Endodermal cell (in vitro differentiated cells): ENCODE measurements at regions not wholly inside any gene's neighbourhood (a gene's known extent, or its start where the extent isn't known, plus 50 kb on each side); places are given as distances from the start of the nearest gene placed in this dataset.

Experiments used
- DNase-seq: peaks from one replicate; pipeline ENCODE4 v3.0.0-alpha.2; 2017
- H3K27ac ChIP-seq: 2 replicates; pipeline ENCODE4 v1.5.1; 2013; ENCODE audit warnings: mild to moderate bottlenecking, low read depth, low read length, moderate library complexity
- H3K27me3 ChIP-seq: 2 replicates; pipeline ENCODE4 v1.6.1; 2013; ENCODE audit warnings: mild to moderate bottlenecking, low read length, moderate library complexity; ENCODE audit not compliant: insufficient read depth, control insufficient read depth, poor library complexity, severe bottlenecking
- H3K36me3 ChIP-seq: 2 replicates; pipeline ENCODE4 v1.7.0; 2013; ENCODE audit warnings: mild to moderate bottlenecking, low read length, moderate library complexity; ENCODE audit not compliant: control insufficient read depth, insufficient read depth
- H3K4me1 ChIP-seq: one replicate; pipeline ENCODE4 v1.7.0; 2013; ENCODE audit warnings: low read length; ENCODE audit not compliant: control insufficient read depth, insufficient read depth
- H3K4me3 ChIP-seq: 2 replicates; pipeline ENCODE4 v1.5.1; 2013; ENCODE audit warnings: mild to moderate bottlenecking, low read length, moderate library complexity
- H3K9ac ChIP-seq: 2 replicates; pipeline ENCODE4 v1.6.1; 2013; ENCODE audit warnings: mild to moderate bottlenecking, low read length, moderate library complexity; ENCODE audit not compliant: poor library complexity, severe bottlenecking; ENCODE audit errors: extremely low read depth
- H3K9me3 ChIP-seq: 2 replicates; pipeline ENCODE4 v1.6.1; 2013; ENCODE audit warnings: mild to moderate bottlenecking, low read length, moderate library complexity; ENCODE audit not compliant: control insufficient read depth
- H3K27ac Mint-ChIP-seq: 2 replicates; pipeline ENCODE4 v1.8.0; 2020; ENCODE audit warnings: mixed read lengths
- H3K27me3 Mint-ChIP-seq: 2 replicates; pipeline ENCODE4 v1.8.0; 2021; ENCODE audit warnings: mild to moderate bottlenecking, mixed read lengths; ENCODE audit not compliant: insufficient read depth
- H3K36me3 Mint-ChIP-seq: 2 replicates; pipeline ENCODE4 v1.8.0; 2020; ENCODE audit warnings: low read depth, mixed read lengths
- H3K4me1 Mint-ChIP-seq: 2 replicates; pipeline ENCODE4 v1.8.0; 2020; ENCODE audit warnings: mixed read lengths
- H3K4me3 Mint-ChIP-seq: 2 replicates; pipeline ENCODE4 v1.8.0; 2020; ENCODE audit warnings: mild to moderate bottlenecking, moderate library complexity, mixed read lengths
- H3K9me3 Mint-ChIP-seq: 2 replicates; pipeline ENCODE4 v1.8.0; 2020; ENCODE audit warnings: mild to moderate bottlenecking, mixed read lengths
- CTCF ChIP-seq: fragments of 200-600 bp; sonication (generic); conservative IDR thresholded peaks from 2 replicates; pipeline ENCODE4 v1.5.0; 2021; ENCODE audit warnings: antibody characterized with exemption, mild to moderate bottlenecking
- WGBS, 2 experiments: methylation state at CpG; one replicate each; pipeline versions ENCODE4 v1.1.5 to v1.1.7; 2013; ENCODE audit warnings: missing lambda C conversion rate in 2 of 2, mixed read lengths in 1 of 2; ENCODE audit not compliant: insufficient coverage in 1 of 2, insufficient read length in 1 of 2; 5-methylcytosine and 5-hydroxymethylcytosine counted together

- H3K9me3 ChIP-seq, result no peaks in the 10 kb centered on the region
- no peak overlapping the region for H3K27ac ChIP-seq
- TF ChIP-seq CTCF, result no peak
- no peaks in the 10 kb centered on the region for H3K36me3 ChIP-seq
- 88 to 94% methylated on average over 2 to 5 of the region's 5 CpGs for WGBS, 2 experiments
- H3K27ac Mint-ChIP-seq, result no peak overlapping the region
- no peaks in the 10 kb centered on the region for H3K4me1 Mint-ChIP-seq
- H3K9ac ChIP-seq, result no peak overlapping the region
- no peaks in the 10 kb centered on the region for H3K27me3 ChIP-seq
- no peaks in the 10 kb centered on the region for H3K4me1 ChIP-seq
- H3K4me3 Mint-ChIP-seq, result no peak overlapping the region
- no peaks in the 10 kb centered on the region for H3K27me3 Mint-ChIP-seq
- no peak for DNase-seq
- no peaks in the 10 kb centered on the region for H3K36me3 Mint-ChIP-seq
- no peak overlapping the region for H3K4me3 ChIP-seq
- H3K9me3 Mint-ChIP-seq, result peaks cover 4% of the 10 kb centered on the region
These were observed 997.8 kb upstream of the EEF2KMT start for GRCh38 chr16:6095414-6095813.

GRCh38 chr16:6091021-6091420 lies 993.4 kb upstream of the EEF2KMT start:
- Mint-ChIP-seq H3K4me1 (no peaks in the 10 kb centered on the region), H3K27ac (no peak overlapping the region), H3K36me3 (no peaks in the 10 kb centered on the region), H3K27me3 (no peaks in the 10 kb centered on the region), H3K4me3 (no peak overlapping the region), H3K9me3 (peaks cover 15% of the 10 kb centered on the region)
- Histone ChIP-seq H3K4me1 (no peaks in the 10 kb centered on the region), H3K27me3 (no peaks in the 10 kb centered on the region), H3K9me3 (no peaks in the 10 kb centered on the region), H3K4me3 (no peak overlapping the region), H3K36me3 (no peaks in the 10 kb centered on the region), H3K27ac (no peak overlapping the region), H3K9ac (no peak overlapping the region)
- no peak for TF ChIP-seq CTCF
- 90 to 100% methylated on average over 2 of the region's 3 CpGs for WGBS, 2 experiments
- DNase-seq, result no peak

- H3K9me3 Mint-ChIP-seq, result no peaks in the 10 kb centered on the region
- H3K36me3 ChIP-seq, result no peaks in the 10 kb centered on the region
- no peaks in the 10 kb centered on the region for H3K36me3 Mint-ChIP-seq
- H3K4me3 ChIP-seq, result no peak overlapping the region
- H3K27me3 ChIP-seq, result no peaks in the 10 kb centered on the region
- H3K27me3 Mint-ChIP-seq, result no peaks in the 10 kb centered on the region
- H3K27ac ChIP-seq, result no peak overlapping the region
- WGBS, 2 experiments, result 60% methylated on average over 5 of the region's 5 CpGs; no CpG with 5 or more reads in 1 of the 2 experiments
- no peak overlapping the region for H3K9ac ChIP-seq
- DNase-seq, result peak; percentile 88
- no peak overlapping the region for H3K4me3 Mint-ChIP-seq
- H3K4me1 Mint-ChIP-seq, result no peaks in the 10 kb centered on the region
- TF ChIP-seq CTCF, result peak; percentile 95
- H3K27ac Mint-ChIP-seq, result no peak overlapping the region
- H3K4me1 ChIP-seq, result no peaks in the 10 kb centered on the region
- no peaks in the 10 kb centered on the region for H3K9me3 ChIP-seq
These were observed 983.9 kb upstream of the EEF2KMT start for GRCh38 chr16:6081320-6081976.
